Fibroblast of lung (primary cell): ENCODE measurements at regions not wholly inside any gene's neighbourhood (a gene's known extent, or its start where the extent isn't known, plus 50 kb on each side); places are given as distances from the start of the nearest gene placed in this dataset.
"Not testable (repeated sequence)": the region's sequence is repeated elsewhere in the genome, so short reads cannot be mapped to it uniquely, and the experiment has no call there.

Experiments used
- DNase-seq, 2 donors: peaks; one replicate each; pipeline versions ENCODE4 v3.0.0 to v3.0.0-alpha.2; 2010; ENCODE audit warnings: low read depth in 2 of 2
- H2AFZ ChIP-seq: 2 replicates; pipeline ENCODE4 v1.5.1; 2012; ENCODE audit warnings: low read length, control low read depth, inconsistent platforms
- H3K27ac ChIP-seq: 2 replicates; pipeline ENCODE4 v1.5.1; 2011; ENCODE audit warnings: low read length, control low read depth; ENCODE audit not compliant: insufficient read depth
- H3K27me3 ChIP-seq: 2 replicates; pipeline ENCODE4 v1.5.1; 2011; ENCODE audit warnings: mild to moderate bottlenecking, low read length; ENCODE audit not compliant: control insufficient read depth, insufficient read depth
- H3K36me3 ChIP-seq: 2 replicates; pipeline ENCODE4 v1.5.1; 2011; ENCODE audit warnings: low read length; ENCODE audit not compliant: control insufficient read depth, insufficient read depth
- H3K4me1 ChIP-seq: 2 replicates; pipeline ENCODE4 v1.5.1; 2011; ENCODE audit warnings: low read length; ENCODE audit not compliant: control insufficient read depth, insufficient read depth; ENCODE audit errors: extremely low read depth
- H3K4me2 ChIP-seq: 2 replicates; pipeline ENCODE4 v1.5.1; 2011; ENCODE audit warnings: low read length, control low read depth; ENCODE audit not compliant: insufficient read depth; ENCODE audit errors: extremely low read depth
- H3K4me3 ChIP-seq, 4 experiments: fragments of 200-600 bp in 1 of 4; sonication (generic) in 1 of 4; replicated peaks in 1 of 4; 2 replicates each; pipeline ENCODE4 v1.5.1; 2011 to 2016; ENCODE audit warnings: low read length in 4 of 4, low read depth in 3 of 4, mild to moderate bottlenecking in 3 of 4, control low read depth in 2 of 4, inconsistent platforms in 1 of 4, mixed read lengths in 1 of 4; ENCODE audit not compliant: insufficient read depth in 1 of 4; ENCODE audit errors: control extremely low read depth in 1 of 4
- H3K79me2 ChIP-seq: 2 replicates; pipeline ENCODE4 v1.5.1; 2012; ENCODE audit warnings: mild to moderate bottlenecking, low read length, inconsistent platforms; ENCODE audit not compliant: control insufficient read depth, insufficient read depth
- H3K9ac ChIP-seq: 2 replicates; pipeline ENCODE4 v1.5.1; 2011; ENCODE audit warnings: mild to moderate bottlenecking, low read length, control low read depth; ENCODE audit not compliant: insufficient read depth
- H3K9me3 ChIP-seq: 2 replicates; pipeline ENCODE4 v1.5.1; 2012; ENCODE audit warnings: low read depth, low read length; ENCODE audit not compliant: control insufficient read depth, insufficient read depth
- H4K20me1 ChIP-seq: 2 replicates; pipeline ENCODE4 v1.5.1; 2011; ENCODE audit warnings: low read length; ENCODE audit not compliant: control insufficient read depth, insufficient read depth; ENCODE audit errors: extremely low read depth
- EZH2 ChIP-seq: IDR thresholded peaks from 2 replicates; pipeline ENCODE4 v1.5.1; 2012; ENCODE audit warnings: low read length, control low read depth, mild to moderate bottlenecking; ENCODE audit errors: missing control alignments
- TF ChIP-seq, protein P1 (sequence below), 2 donors: IDR thresholded peaks in 1 of 2; conservative IDR thresholded peaks in 1 of 2; 1 replicate in 1 of 2; 2 replicates in 1 of 2; pipeline ENCODE4 v1.5.1; 2011 to 2012; ENCODE audit warnings: low read length in 2 of 2, control low read depth in 1 of 2, inconsistent platforms in 1 of 2, low read depth in 1 of 2, mild to moderate bottlenecking in 1 of 2

- H3K79me2 ChIP-seq, H3K9me3 ChIP-seq, H3K27me3 ChIP-seq, H3K9ac ChIP-seq, H3K4me2 ChIP-seq, DNase-seq, H4K20me1 ChIP-seq, H3K27ac ChIP-seq, H3K36me3 ChIP-seq, H3K4me3 ChIP-seq, H3K4me1 ChIP-seq, H2AFZ ChIP-seq: not testable (repeated sequence)
These were observed 351.2 kb upstream of the PLGLB2 start for GRCh38 chr2:87396551-87397265.

DNA sequence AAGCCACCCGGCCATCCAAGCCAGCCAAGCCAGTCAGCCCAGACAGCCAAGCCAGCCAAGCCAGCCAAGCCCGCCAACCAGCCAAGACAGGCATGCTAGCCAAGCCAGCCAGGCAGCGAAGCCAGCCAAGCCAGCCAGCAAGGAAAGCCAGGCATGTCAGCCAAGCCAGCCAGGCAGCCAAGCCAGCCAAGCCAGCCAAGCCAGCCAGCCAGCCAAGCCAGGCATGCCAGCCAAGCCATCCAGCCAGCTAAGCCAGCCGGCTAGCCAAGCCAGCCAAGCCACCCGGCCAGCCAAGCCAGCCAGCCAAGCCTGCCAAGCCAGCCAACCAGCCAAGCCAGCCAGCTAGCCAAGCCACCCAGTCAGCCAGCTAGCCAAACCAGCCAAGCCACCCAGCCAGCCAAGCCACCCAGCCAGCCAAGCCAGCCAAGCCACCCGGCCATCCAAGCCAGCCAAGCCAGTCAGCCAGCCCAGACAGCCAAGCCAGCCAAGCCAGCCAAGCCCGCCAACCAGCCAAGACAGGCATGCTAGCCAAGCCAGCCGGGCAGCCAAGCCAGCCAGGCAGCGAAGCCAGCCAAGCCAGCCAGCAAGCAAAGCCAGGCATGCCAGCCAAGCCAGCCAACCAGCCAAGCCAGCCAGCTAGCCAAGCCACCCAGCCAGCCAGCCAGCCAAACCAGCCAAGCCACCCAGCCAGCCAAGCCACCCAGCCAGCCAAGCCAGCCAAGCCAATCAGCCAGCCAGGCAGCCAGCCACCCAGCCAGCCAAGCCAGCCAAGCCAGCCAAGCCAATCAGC lies 350.4 kb upstream of the PLGLB2 start:
- H3K36me3 ChIP-seq, H3K9me3 ChIP-seq, DNase-seq, H4K20me1 ChIP-seq, H3K4me3 ChIP-seq, H3K79me2 ChIP-seq, H3K27ac ChIP-seq, H2AFZ ChIP-seq, H3K27me3 ChIP-seq, H3K4me1 ChIP-seq, H3K4me2 ChIP-seq, H3K9ac ChIP-seq: not testable (repeated sequence)

GRCh38 chr2:87398567-87399305 lies 349.2 kb upstream of the PLGLB2 start:
- not testable (repeated sequence) for H3K36me3 ChIP-seq, H3K9ac ChIP-seq, H3K79me2 ChIP-seq, H4K20me1 ChIP-seq, H3K27ac ChIP-seq, DNase-seq, H3K9me3 ChIP-seq, H2AFZ ChIP-seq, H3K27me3 ChIP-seq, H3K4me1 ChIP-seq, H3K4me2 ChIP-seq, H3K4me3 ChIP-seq

DNA sequence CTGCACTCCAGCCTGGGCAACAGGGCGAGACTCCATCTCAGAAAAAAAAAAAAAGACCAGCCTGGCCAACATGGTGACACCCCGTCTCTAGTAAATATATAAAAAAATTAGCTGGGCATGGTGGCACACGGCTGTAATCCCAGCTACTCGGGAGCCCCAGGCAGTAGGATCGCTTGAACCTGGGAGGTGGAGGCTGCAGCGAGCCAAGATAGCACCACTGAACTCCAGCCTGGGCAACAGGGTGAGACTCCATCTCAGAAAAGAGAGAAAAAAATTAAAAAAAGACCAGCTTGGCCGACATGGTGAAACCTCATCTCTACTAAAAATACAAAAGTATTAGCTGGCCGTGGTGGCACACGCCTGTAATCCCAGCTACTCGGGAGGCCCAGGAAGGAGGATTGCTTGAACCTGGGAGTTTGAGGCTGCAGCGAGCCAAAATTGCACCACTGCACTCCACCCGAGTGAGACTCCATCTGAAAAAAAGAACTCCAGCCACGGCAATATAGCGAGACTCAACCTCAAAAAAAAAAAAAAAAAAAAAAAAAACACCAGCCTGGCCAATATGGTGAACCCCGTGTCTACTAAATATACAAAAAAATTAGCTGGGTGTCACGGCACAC lies 346.1 kb upstream of the PLGLB2 start:
- Histone ChIP-seq H3K4me1 (no peaks in the 10 kb centered on the region), H3K4me3 (no peak overlapping the region), H4K20me1 (no peaks in the 10 kb centered on the region), H3K4me2 (no peak overlapping the region), H3K9ac (no peak overlapping the region), H2AFZ (no peak overlapping the region), H3K27me3 (no peaks in the 10 kb centered on the region), H3K27ac (no peak overlapping the region), H3K36me3 (no peaks in the 10 kb centered on the region), H3K79me2 (no peaks in the 10 kb centered on the region), H3K9me3 (no peaks in the 10 kb centered on the region)
- TF ChIP-seq, protein P1, sequence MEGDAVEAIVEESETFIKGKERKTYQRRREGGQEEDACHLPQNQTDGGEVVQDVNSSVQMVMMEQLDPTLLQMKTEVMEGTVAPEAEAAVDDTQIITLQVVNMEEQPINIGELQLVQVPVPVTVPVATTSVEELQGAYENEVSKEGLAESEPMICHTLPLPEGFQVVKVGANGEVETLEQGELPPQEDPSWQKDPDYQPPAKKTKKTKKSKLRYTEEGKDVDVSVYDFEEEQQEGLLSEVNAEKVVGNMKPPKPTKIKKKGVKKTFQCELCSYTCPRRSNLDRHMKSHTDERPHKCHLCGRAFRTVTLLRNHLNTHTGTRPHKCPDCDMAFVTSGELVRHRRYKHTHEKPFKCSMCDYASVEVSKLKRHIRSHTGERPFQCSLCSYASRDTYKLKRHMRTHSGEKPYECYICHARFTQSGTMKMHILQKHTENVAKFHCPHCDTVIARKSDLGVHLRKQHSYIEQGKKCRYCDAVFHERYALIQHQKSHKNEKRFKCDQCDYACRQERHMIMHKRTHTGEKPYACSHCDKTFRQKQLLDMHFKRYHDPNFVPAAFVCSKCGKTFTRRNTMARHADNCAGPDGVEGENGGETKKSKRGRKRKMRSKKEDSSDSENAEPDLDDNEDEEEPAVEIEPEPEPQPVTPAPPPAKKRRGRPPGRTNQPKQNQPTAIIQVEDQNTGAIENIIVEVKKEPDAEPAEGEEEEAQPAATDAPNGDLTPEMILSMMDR (conservative IDR thresholded peaks at IDR 0.05 in 1 of 2, IDR thresholded peaks at IDR 0.05 in 1 of 2; ENCODE audit: low read depth in 1 of 2, low read length in 2 of 2) = no peak
- TF ChIP-seq EZH2 = no peak
- no peak for DNase-seq
